ENCODE measurements at regions not wholly inside any gene's neighbourhood (a gene's known extent, or its start where the extent isn't known, plus 50 kb on each side); places are given as distances from the start of the nearest gene placed in this dataset.

- no peak for DNase-seq (ENCODE audit: low read depth)
- TF ChIP-seq CTCF (IDR thresholded peaks at IDR 0.05; ENCODE audit: insufficient read depth, low read depth, low read length, missing control alignments) = no peak
- no peak overlapping the region for H3K4me3 ChIP-seq (ENCODE audit: low read depth, low read length)
Observed at GRCh38 chr16:26344976-26345375, 653.2 kb downstream of the HS3ST4 start.

- no peak for DNase-seq (ENCODE audit: low read depth)
- H3K4me3 ChIP-seq (ENCODE audit: low read depth, low read length) = no peak overlapping the region
- no peak for TF ChIP-seq CTCF (IDR thresholded peaks at IDR 0.05; ENCODE audit: insufficient read depth, low read depth, low read length, missing control alignments)
Observed at GRCh38 chr16:26345966-26346365, 654.2 kb downstream of the HS3ST4 start.

- no peak for DNase-seq (ENCODE audit: low read depth)
- H3K4me3 ChIP-seq (ENCODE audit: low read depth, low read length) = no peak overlapping the region
- no peak for TF ChIP-seq CTCF (IDR thresholded peaks at IDR 0.05; ENCODE audit: insufficient read depth, low read depth, low read length, missing control alignments)
Observed at GRCh38 chr16:26348095-26348494, 656.3 kb downstream of the HS3ST4 start.

- no peak for DNase-seq (ENCODE audit: low read depth)
- no peak overlapping the region for H3K4me3 ChIP-seq (ENCODE audit: low read depth, low read length)
- no peak for TF ChIP-seq CTCF (IDR thresholded peaks at IDR 0.05; ENCODE audit: insufficient read depth, low read depth, low read length, missing control alignments)
Observed at GRCh38 chr16:26360867-26361266, 669.1 kb downstream of the HS3ST4 start.

- no peak for TF ChIP-seq CTCF (IDR thresholded peaks at IDR 0.05; ENCODE audit: insufficient read depth, low read depth, low read length, missing control alignments)
- no peak overlapping the region for H3K4me3 ChIP-seq (ENCODE audit: low read depth, low read length)
- DNase-seq (ENCODE audit: low read depth) = no peak
Observed at GRCh38 chr16:26363581-26363980, 671.8 kb downstream of the HS3ST4 start.

GRCh38 chr16:26365161-26365940 lies 673.6 kb downstream of the HS3ST4 start:
- no peak for DNase-seq (ENCODE audit: low read depth)
- no peak for TF ChIP-seq CTCF (IDR thresholded peaks at IDR 0.05; ENCODE audit: insufficient read depth, low read depth, low read length, missing control alignments)
- no peak overlapping the region for H3K4me3 ChIP-seq (ENCODE audit: low read depth, low read length)

GRCh38 chr16:26371349-26371869 lies 679.6 kb downstream of the HS3ST4 start:
- no peak for DNase-seq (ENCODE audit: low read depth)
- no peak for TF ChIP-seq CTCF (IDR thresholded peaks at IDR 0.05; ENCODE audit: insufficient read depth, low read depth, low read length, missing control alignments)

More at GRCh38 chr16:26371349-26371869, 679.6 kb downstream of the HS3ST4 start:
- H3K4me3 ChIP-seq (ENCODE audit: low read depth, low read length) = no peak overlapping the region
